GM21360 (cell line): ENCODE measurements at regions not wholly inside any gene's neighbourhood (a gene's known extent, or its start where the extent isn't known, plus 50 kb on each side); places are given as distances from the start of the nearest gene placed in this dataset.
"Not testable (repeated sequence)": the region's sequence is repeated elsewhere in the genome, so short reads cannot be mapped to it uniquely, and the experiment has no call there.

Source experiments
- ATAC-seq: cut with Tn5 transposase; IDR thresholded peaks from one replicate; pipeline ENCODE4 v1.9.1; 2021; ENCODE audit warnings: mild to moderate bottlenecking, moderate library complexity; ENCODE audit not compliant: unreplicated experiment

DNA sequence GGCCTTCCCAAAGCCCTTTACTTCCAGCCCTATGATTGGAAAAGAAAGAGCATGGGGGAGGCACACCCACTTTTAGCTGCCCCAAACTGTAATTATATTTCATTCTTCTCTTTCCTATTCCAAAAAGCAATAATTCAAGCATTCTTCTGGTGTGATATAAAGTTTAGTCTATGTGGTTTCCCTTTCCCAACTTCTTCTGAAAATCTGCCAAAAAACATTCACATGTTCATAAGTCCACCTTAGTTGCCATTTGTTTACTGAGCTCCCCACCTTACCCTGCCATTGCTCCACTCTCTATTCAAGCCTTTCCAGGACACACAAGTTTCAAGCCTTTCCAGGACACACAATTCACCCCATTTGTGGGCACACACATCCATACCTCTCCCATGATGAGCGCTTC, 111.6 kb upstream of the BMAL1 start:
- no peak for ATAC-seq

DNA sequence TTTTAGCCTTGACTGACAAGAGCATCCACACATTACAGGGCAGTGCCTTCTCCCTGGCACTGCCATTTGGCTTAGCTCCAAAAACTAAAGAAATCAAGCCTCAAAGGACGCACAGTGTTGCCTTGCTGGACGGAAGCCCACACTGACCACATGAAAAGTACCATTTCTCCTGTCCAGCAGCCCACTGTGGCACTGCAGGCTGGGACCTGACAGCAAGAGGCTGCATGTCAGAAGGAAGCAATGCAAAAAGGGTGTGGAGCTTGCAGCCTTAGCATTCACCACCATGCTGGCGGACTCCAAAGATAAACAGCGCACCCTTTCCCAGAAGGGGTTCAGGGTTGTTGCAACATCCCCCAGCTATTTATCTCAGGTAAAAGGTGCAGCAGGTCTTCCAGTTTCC, 109.3 kb upstream of the BMAL1 start:
- no peak for ATAC-seq

DNA sequence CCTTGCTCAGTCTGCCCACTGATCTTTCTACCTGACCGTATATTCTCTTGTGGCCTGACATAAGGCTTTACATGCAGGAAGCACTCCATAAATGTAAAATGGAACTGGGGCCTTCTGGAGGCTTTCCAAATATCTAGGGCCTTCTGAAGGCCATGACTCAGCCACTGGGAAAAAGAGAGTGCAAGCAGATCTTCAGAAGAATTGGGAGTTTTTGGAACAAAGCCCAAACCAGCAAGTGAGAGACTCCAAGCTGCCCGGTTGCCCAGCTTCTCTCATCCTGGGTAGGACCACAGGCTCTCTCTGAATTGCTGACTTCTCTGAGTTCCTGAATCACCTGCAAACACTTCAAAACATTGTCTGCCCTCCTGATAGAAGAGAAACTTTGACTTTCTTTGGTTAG, 107.9 kb upstream of the BMAL1 start:
- no peak for ATAC-seq

DNA sequence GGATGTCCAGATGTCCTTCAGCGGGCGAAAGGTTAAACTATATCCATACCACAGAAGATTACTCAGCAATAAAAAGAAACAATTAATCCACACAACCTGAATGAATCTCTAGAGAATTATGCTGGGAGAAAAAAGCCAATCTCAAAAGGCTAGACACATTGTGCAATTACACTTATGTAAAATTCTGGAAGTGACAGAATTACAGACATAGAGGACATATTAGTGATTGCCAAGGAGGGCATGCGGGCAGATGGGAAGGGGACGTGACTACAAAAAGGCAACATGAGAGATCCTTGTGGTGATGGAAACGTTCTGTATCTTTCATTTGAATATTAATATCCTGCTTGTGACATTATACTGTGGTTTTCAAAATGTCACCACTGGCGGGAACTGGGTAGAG, 103.5 kb upstream of the BMAL1 start:
- ATAC-seq = no peak

DNA sequence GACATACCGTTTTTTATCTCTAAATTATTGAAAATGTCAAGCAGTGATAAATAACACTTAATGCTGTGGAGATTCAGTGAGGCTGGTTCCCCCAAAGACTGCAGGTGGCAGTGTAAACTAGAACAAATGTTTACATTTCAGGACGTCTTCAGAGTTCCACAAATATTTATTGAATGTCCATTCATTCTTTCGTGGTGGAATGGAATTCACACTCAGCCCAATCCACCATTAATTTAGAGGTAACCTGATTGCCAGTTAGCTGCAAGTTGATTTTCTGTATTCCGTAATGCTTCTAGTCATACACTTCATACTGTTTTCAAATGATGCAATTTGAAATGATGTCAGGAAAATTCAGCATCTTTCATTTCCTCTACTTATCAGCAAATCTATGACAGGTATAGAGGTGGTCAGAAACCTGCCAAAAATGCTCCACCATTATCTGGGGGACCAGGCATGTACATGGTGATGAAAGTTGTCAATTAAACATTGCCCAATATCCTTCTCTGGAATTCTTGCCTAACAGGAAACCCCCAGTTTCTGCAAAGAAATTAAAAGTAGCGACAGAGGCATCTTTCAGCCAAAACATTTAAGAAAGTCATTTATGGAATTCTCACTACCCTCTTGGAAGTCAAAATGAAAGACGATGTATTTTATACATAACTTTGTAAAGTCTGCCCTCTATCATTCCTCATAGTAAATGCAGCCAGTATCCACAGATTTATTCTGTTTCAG, 94.3 kb upstream of the BMAL1 start:
- ATAC-seq = no peak

DNA sequence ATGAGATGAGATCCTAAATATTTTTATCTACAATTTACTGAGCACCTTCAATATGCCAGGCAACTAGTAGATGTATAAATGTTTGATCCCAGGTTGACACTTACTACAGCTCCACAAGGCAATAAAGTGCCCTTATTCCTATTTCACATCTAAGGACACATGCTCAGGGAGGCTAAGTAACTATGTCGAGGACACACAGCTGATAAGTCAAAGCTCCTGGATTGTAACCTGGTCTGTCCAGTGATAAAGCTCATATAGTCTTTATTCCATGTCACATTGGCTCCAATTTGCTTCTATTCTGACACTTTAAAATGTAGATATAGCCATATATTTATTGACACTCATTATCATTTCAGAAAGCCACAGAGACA, 93.8 kb upstream of the BMAL1 start:
- no peak for ATAC-seq

DNA sequence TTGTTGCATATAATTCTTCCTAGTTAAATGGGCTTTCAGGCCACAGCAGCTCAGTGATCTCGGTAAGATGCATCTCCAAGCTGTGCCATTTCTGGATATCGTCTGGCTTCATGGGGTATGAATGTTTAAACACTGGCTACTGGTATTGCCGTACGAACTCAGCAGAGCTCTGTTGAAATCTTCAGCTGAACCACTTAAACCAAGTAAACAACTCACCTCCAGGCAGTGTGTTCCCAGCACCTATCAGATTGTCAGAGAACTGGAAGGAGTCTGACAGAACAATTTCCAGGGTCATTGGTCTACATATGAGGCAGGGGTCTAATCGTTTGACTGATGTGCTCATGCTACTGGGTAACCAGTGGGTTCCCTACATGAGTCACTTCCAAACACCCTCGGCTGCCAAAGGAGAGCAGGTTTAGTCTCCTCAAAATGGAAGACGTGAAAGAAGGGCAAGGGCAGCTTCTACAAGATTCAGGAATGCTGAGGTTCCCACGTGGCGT, 93.2 kb upstream of the BMAL1 start:
- no peak for ATAC-seq

DNA sequence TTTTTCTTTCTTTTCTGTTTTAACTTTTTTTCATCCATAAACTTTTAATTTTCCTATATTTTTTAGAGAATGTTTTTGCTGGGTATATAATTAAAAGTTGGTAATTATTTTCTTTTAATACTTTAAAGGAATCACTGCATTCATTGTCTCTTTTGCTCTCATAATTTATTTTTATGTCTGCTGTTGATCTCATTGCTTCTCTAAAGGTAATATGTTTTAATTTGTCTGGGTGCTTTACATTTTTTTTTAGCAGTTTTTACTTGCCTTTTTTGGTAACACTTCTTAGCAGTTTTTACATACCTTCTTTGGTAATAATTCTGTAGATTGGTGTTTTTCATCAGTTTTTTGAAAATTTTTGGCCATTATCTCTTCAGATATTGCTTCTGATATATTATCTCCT, 89.4 kb upstream of the BMAL1 start:
- no peak for ATAC-seq

DNA sequence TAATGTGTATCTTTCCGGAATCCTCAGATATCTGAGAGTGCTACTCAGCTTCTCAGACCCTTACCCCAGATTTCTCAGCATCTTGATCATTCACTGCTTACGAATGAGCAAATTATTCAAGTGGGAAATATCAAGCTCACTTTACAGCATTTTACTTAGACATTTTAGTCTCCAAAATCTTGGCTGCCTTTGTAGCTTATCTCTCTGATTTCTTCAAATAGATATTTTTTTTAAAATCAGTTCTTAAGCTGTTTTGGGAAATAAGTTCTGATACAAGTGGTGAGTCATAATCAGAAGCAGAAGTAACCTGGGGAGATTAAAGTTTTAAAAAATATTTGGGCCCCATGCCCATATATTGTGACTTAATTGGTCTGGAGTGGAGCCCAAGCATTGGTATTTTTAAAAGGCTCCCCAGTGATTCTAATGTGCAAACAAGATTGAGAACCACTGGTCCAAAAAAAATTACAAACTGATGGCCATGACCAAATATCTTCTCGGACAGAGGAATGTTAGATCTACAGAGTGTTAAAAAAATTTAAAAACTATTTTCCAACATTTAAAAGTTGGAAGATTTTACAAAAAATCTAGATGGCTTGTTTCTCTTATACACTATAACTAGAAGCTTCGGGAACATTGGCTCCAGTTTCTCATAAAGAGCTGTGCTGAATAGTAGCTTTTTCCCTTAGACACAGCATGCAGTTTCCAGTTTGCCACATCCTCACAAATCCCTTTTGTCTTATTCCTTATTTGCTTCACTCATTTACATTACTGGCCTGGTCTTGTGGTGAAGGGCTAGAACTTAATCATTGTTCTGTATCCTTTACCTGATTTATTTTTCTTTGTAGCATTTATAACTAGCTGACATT, 87.8 kb upstream of the BMAL1 start:
- no peak for ATAC-seq

DNA sequence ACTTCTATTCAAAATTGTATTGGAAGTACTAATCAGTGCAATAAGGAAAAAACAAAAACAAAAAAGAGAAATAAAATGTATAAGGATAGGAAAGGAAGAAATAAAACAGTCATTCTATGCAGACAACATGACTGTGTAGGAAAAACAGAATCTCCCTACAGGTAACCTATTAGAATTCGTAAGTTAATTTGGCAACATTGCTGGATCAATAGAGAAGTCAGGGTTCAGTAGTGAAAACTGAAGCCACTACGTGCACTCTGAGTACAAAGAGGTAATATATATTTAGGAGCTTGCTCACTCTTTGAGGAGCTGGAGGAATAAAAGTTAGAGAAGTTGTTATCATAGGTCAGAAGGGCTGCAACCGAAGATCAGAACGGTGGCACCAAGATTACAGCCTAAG, 84.0 kb upstream of the BMAL1 start:
- no peak for ATAC-seq

DNA sequence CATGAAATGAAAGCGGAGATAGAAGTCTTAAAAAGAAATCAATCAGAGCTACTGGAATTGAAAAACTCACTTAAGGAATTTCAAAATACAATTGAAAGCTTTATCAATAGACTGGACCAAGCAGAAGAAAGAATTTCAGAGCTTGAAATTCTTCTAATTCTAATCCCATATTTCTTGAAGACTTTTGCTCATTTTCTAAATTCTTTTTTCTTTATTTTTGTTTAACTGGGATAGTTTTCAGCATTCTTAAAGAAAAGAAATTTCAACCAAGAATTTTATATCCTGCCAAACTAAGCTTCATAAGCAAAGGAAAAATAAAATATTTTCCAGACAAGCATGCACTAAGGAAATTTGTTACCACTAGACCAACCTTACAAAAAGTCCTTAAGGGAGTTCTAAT, 80.2 kb upstream of the BMAL1 start:
- ATAC-seq = not testable (repeated sequence)

DNA sequence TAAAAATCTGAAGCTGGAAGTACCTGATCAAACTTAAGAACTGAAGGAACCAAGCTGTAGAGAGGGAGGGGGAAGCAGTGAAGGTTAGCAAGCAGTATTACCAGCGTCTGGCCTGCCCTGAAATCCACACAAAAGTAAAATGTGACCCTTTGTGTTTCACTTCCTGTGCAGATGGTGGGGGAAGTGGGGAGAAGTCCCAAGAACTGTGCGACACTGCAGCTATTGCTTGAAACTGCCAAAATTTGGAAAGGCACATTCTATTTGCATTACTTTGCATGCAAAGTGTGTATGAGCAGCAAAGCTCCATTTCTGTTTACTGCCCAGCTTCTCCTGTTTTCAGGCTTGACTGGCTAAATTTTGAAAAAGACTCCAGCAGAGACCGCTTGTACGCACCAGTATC, 72.1 kb upstream of the BMAL1 start:
- ATAC-seq = peak; percentile 80

DNA sequence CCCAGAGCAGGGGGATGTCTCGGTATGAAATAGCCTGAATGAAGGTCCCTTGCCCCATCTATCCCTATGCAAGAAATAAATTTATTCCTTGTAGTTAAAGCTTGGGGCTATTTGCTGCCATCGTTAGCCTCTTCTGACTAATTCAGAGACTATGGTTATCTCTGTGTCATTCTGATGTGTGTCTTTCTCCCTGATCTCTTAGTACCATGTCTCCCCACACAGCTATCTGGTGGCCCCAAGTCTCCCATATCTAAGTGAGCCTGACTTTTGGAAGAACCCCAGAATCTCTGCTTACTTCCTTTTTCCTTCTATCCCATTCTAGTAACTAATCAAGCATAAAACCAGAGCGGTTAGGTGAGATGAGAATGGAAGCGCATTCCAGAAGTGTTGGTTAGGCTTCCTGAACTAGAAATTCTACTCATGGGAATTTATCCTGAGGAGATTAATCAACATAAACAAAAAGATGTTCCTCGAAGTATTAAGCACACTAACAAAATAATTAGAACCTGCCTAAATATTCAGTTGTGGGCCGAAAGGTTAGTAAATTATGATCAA, 71.4 kb upstream of the BMAL1 start:
- ATAC-seq = peak; percentile 37

DNA sequence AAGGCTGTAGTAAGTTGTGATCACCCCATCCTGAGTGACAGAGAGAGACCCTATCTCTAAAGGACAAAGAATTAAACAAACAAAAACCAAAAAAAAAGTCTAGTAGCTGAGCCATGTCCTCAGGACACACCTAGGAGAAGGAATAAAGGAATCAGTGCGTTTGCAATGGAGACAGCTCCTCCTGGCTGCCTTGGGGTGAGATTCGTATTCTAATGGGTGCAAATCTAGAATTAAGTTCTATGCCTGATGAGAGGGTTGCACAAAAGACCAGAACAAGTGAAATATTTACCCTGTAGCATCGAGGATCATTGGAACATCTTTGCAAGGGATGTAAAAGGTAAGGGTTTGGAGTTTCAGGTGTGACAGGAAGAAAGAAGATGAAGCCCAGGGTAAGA, 70.3 kb upstream of the BMAL1 start:
- no peak for ATAC-seq

DNA sequence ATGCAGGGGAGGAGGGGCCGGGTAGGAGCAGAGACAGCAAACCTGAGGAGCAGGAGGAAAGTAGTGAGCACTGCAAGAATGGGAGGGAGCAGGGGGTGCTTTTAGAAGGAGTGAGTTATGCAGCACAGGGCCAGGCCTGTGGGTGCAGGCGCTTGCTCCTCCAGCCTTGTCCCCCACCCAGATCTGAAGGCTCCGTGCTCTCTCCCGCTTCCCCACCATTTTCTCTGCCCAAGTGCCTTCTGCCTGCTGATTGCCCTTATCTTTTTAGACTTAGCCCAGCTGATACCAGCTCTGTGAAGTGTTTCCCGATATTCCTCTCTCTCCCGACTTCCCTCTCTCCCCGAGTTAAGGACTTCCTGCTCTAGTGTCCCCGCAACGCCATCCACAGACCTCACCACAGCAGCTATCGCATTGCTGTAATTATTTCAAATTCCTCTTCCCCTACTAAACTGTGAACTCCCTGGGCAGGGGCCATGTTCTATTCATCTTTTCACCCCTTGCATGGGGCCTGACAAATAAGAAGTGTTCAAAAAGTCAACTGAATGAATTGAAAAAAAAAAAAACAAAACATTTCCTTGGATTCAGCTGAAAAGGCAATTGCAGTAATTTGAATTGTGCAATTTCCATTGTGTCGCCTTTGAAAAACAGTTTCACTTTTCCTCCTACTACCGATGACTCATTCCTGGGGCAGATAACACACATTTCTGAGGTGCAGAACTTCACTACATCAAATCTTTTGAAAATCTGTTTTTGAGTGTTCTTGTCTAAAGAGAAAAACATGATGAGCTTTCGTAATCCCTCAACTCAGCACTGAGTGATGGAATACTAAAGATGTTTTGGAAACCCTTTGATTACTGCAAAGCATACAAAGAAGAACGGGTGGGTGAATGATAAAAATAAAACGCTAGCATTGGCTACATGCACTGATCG, 69.7 kb upstream of the BMAL1 start:
- ATAC-seq = no peak

DNA sequence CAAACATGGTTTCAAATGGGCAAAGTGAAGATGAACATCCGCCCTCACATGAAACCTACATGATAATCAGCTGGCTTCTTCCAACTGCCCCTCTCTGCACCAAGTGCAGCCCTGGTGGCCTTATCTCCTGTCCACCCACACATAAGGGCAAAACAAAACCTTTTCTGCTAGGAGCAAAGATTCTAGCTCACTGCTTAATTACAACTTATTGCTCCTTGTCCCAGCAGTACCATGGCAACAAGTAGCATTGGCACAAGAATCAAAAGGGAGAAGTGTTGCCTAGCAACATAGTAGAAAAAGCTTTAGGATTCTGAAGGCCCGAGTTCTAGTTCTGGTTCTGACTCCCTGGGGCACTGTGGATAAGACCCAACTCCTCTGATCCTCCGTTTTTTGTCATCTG, 68.7 kb upstream of the BMAL1 start:
- no peak for ATAC-seq

DNA sequence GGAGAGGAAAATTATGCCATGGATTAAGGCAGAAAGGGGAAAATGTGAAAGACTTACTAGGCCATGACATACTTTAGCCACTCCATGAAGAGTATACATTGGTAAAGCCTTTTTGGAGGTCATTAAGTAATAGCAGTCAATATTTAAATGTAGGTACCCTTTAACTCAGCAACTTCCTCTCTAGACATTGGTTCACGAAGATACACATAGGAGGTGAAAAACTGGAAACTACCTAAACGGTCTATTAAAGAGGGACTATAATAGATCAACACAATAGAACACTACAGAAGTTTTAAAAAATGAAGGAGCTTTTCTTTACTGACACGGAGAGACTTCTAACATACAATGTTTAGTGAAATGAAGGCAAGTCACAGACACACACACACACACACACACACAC, 68.2 kb upstream of the BMAL1 start:
- ATAC-seq = no peak

DNA sequence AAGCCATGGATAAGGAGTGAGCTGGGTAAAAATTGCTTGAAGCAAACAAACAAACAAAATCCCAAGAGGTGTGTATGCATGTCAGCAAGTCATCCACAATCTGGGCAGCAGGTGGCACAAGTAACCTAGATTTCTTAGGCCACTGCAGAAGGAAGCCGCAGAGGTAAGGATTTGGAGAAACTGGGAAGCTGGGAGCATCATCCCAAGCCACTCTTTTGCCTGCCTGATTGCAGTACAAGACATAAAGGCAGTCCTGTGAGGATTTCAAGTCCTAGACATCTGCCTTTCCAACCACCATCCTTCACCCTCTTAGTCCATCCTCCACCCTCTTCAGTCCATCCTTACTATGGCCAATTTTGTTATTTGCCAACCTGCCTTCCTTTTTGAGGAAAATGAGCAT, 67.2 kb upstream of the BMAL1 start:
- no peak for ATAC-seq

DNA sequence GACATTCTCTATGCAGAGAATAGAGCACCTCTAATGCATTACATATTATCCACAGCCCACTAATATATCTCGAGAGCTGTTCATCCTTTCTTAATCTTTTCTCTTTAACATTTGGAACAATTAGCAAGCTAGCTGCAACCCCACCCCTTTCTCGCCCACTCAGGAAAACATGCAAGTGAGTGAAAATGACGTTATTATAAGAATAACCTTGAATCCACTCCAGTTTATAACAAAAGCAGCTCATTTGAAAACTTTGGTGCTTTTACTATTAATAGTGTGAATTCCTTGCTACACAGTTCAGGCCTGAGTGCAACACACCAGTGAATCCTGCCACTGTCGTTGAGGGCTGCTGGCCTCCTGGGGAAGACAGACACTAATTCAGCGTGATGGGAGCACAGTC, 63.3 kb upstream of the BMAL1 start:
- ATAC-seq = no peak

DNA sequence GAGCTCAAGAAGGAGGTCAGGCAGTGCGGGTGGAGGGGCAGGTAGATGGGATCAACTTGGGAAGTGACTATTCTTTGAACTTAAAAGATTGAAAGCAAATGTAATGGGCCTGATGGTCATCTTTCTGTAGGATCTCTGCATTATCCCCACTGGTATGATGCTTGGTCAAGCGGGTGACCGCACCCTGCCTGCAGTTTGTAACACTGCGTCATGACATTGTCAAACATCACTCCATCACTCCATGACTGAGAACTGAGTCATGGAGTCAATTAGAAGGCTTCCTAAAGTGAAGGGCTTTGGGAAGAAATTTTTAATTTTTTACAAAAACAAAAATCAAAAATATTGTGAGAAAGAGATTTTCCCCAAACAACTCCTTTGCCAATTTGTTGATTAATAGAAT, 62.4 kb upstream of the BMAL1 start:
- no peak for ATAC-seq
